ENCODE measurements at regions not wholly inside any gene's neighbourhood (a gene's known extent, or its start where the extent isn't known, plus 50 kb on each side); places are given as distances from the start of the nearest gene placed in this dataset.

GRCh38 chr2:16608661-16609643 lies 56.7 kb downstream of the CYRIA start (continued):
- TF ChIP-seq NANOG (IDR thresholded peaks at IDR 0.05; ENCODE audit: insufficient read depth, low read depth, low read length, poor library complexity, severe bottlenecking) (no peak), CTBP2 (IDR thresholded peaks at IDR 0.05; ENCODE audit: borderline replicate concordance, insufficient read depth, insufficient read length, low read length) (no peak), SP1 (IDR thresholded peaks at IDR 0.05; ENCODE audit: low read depth, low read length) (no peak), TCF12 (IDR thresholded peaks at IDR 0.05; ENCODE audit: low read depth, low read length) (no peak), POLR2AphosphoS5 (IDR thresholded peaks at IDR 0.05; ENCODE audit: low read depth, low read length) (no peak), CBX5 (IDR thresholded peaks at IDR 0.05; ENCODE audit: low read depth, low read length) (no peak), CTCF (IDR thresholded peaks at IDR 0.05; ENCODE audit: control extremely low read depth in 1 of 3, insufficient read depth in 1 of 3, low read depth in 1 of 3, low read length in 3 of 3) (peak; percentile 91 to 93 (median 91)), CHD2 (IDR thresholded peaks at IDR 0.05; ENCODE audit: low read length) (no peak), RAD21 (IDR thresholded peaks at IDR 0.05 in 1 of 2, conservative IDR thresholded peaks at IDR 0.05 in 1 of 2; ENCODE audit: low read depth in 2 of 2, low read length in 2 of 2) (peak; percentile 93 to 95), KDM1A (IDR thresholded peaks at IDR 0.05; ENCODE audit: borderline replicate concordance, low read length) (peak; percentile 93), TAF1 (IDR thresholded peaks at IDR 0.05; ENCODE audit: low read depth, low read length) (no peak), HDAC2 (IDR thresholded peaks at IDR 0.05; ENCODE audit: borderline replicate concordance in 1 of 2, low read depth in 2 of 2, low read length in 2 of 2) (peak in 1 of 2 experiments; percentile 70; a peak in 1 of 4 replicates), ASH2L (IDR thresholded peaks at IDR 0.05; ENCODE audit: low read length) (peak; percentile 64), TEAD4 (IDR thresholded peaks at IDR 0.05; ENCODE audit: low read depth, low read length) (peak; percentile 45; the same call in 1 of the 2 replicates), SP4 (IDR thresholded peaks at IDR 0.05; ENCODE audit: low read length) (no peak), USF2 (IDR thresholded peaks at IDR 0.05; ENCODE audit: low read length) (no peak)
- TF ChIP-seq, protein P1, sequence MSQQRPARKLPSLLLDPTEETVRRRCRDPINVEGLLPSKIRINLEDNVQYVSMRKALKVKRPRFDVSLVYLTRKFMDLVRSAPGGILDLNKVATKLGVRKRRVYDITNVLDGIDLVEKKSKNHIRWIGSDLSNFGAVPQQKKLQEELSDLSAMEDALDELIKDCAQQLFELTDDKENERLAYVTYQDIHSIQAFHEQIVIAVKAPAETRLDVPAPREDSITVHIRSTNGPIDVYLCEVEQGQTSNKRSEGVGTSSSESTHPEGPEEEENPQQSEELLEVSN (IDR thresholded peaks at IDR 0.05): no peak
- TF ChIP-seq, protein P2, sequence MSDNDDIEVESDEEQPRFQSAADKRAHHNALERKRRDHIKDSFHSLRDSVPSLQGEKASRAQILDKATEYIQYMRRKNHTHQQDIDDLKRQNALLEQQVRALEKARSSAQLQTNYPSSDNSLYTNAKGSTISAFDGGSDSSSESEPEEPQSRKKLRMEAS (IDR thresholded peaks at IDR 0.05): peak; percentile 38

Measured in H1 (cell line).